Activated CD4-positive, alpha-beta T cell treated with anti-CD3 and anti-CD28 coated beads, Interleukin-10, Interleukin-2, amounts not matched to agents 100 ng/mL and 50 ng/mL, durations not matched to agents 16 hours and 8 hours (primary cell): ENCODE measurements at regions not wholly inside any gene's neighbourhood (a gene's known extent, or its start where the extent isn't known, plus 50 kb on each side); places are given as distances from the start of the nearest gene placed in this dataset.
"Not testable (repeated sequence)": the region's sequence is repeated elsewhere in the genome, so short reads cannot be mapped to it uniquely, and the experiment has no call there.

Experiments used
- DNase-seq: peaks from one replicate; pipeline ENCODE4 v3.0.0-alpha.2; 2020

DNA sequence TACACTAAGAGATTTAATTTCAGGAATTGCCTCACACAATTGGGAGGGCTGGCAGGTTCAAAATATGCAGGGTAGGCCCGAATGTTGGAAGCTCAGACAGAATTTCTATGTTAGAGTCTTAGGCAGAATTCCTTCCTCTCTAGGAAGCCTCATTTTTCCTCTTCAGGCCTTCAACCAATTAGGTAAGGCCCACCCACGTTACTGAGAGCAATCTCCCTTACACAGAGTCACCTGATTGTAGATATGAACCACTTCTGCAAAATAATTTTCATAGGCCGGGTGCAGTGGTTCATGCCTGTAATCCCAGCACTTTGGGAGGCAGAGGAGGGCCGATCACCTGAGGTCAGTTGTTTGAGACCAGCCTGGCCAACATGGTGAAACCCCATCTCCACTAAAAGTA, 50.2 kb upstream of the HIVEP1 start:
- DNase-seq = no peak

- no peak for DNase-seq
These were observed 51.0 kb upstream of the HIVEP1 start for GRCh38 chr6:11960909-11961779.

- DNase-seq = no peak
These were observed 55.3 kb upstream of the HIVEP1 start for GRCh38 chr6:11956781-11957180.

- no peak for DNase-seq
These were observed 58.5 kb upstream of the HIVEP1 start for GRCh38 chr6:11953641-11954040.

DNA sequence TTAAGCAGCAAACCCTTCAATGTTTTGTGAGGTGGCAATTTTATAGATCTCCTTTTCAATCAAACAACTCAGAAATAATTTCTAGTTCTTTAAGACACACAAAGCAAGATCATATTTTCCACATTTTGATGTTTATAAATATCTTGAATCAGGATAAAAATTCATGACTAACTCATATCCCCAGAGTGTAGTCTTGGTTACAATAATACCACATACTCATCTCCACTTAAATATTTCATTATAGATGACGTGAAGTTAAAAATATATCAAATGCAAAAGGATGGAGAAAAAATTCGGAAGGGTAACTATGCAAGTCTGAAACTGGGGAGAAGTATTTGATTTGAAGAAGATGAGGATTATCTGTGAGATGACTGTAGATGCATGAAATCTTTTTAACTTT, 59.8 kb upstream of the HIVEP1 start:
- no peak for DNase-seq

DNA sequence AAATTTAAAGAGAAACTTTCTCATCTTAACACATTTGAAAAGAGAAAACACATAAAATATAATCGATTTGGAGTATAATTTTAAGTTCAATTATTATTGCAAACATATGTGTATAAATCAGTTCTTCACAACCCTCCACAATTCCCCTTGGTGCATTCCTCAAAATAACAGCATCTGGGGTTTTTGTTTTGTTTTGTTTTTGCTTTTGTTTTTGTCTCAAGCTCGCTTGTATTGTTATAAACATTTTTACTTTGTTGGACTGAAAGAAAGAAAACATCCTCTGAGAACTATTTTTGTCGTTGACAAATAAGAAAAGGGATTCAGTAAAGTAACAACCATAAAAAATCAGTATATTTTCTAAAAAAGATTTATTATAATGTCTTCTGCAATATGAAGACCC, 60.2 kb upstream of the HIVEP1 start:
- no peak for DNase-seq

DNA sequence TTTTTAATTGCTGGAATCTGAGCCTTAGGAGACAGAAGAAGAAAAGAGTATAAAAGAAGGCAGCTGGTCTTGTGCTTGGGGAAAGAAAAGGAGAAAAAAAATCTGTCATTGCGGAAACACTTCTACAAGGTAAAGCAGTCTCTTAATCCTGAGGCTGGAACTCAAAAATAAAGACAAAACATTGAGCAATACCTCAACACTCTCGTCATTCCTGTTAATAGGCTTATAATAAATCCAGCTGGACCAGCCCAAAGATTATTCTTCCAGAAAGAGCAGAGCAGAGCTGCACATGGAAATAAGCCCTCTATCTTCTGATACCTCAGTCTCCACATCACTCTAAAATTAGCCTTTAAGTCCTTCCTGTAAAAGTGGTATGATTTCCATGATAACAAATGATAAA, 62.0 kb upstream of the HIVEP1 start:
- no peak for DNase-seq

- DNase-seq = no peak
These were observed 64.5 kb upstream of the HIVEP1 start for GRCh38 chr6:11947575-11947974.

GRCh38 chr6:11947063-11947462, 65.0 kb upstream of the HIVEP1 start:
- no peak for DNase-seq

GRCh38 chr6:11944111-11944510, 68.0 kb upstream of the HIVEP1 start:
- no peak for DNase-seq

DNA sequence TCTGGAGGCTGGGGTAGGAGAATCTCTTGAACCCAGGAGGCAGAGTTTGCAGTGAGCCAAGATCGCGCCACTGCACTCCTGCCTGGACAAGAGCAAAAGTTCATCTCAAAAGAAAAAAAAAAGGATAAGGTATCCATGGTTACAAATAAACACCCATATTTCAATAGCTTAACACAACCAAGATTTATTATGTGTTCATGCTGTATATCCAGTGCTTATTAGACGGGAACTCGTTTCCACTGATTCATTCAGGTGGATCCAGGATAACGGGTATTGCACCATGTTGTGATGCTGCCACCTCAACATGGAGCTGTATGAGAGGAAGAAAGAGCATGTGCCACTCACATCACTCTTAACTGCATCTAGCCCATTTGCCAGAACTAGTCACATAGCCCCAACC, 69.1 kb upstream of the HIVEP1 start:
- DNase-seq = no peak

DNA sequence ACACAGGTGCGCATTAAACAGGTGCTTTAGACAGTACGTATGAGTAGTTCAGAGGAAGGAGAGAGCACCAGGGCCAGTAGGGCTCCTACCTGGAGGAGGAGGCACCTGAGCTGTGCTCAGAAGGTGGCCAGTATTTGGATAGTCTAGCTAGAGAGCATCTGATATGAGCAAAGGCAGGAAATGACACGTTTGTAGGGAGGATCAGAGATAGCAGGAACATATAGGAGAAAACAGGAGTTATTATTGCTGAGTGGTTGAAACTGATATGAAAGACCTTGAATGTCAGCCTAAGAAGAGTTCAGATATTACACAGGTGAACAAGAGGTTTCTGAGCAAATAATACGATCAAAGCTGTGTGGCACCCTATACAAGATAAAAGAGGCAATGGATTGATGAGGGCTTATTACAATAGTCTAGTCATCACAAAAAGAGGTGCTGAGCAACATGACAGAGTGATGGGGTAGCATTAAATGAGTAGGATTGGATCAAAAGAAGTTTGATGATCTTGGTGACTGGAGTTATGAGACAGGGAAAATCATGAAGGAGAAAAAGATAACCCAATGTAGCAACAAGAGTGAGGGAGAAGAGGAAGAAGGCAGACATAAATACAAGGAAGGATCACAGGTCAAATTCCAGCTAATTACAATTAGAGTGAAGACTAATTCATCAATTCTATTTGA, 69.8 kb upstream of the HIVEP1 start:
- DNase-seq = no peak

GRCh38 chr6:11940532-11941166, 71.5 kb upstream of the HIVEP1 start:
- not testable (repeated sequence) for DNase-seq

GRCh38 chr6:11938285-11938890, 73.7 kb upstream of the HIVEP1 start:
- no peak for DNase-seq

DNA sequence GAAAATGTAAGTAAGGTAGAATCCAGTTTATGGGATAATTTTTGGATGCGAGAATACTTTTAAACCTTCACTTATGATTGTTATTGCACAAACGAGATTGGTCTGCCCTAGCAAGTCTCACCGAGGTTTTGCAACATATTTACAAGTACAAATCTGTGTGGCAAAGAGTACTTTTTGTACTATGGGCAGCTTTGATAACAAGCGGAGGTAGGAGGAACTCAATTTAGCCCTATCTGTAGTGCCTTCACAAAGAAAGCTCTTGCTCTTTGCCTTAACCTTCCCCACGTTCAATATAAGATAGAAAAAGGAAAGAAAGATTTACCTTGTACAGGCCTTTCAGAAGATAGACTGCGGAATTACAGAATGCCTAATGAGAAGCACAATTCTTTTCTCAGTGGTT, 77.5 kb upstream of the HIVEP1 start:
- no peak for DNase-seq

DNA sequence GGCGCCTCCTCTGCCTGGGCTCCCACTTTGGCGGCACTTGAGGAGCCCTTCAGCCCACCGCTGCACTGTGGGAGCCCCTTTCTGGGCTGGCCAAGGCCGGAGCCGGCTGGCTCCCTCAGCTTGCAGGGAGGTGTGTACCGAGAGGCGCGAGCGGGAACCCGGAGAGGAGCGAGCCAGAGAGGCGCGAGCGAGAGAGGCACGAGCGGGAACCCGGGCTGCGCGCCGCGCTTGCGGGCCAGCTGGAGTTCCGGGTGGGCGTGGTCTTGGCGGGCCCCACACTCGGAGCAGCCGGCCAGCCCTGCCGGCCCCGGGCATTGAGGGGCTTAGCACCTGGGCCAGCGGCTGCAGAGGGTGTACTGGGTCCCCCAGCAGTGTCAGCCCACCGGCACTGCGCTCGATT, 79.2 kb upstream of the HIVEP1 start:
- DNase-seq = not testable (repeated sequence)

GRCh38 chr6:11931296-11932035, 80.6 kb upstream of the HIVEP1 start:
- DNase-seq = no peak

GRCh38 chr6:11930834-11931233, 81.3 kb upstream of the HIVEP1 start:
- DNase-seq = not testable (repeated sequence)

GRCh38 chr6:11930240-11930639, 81.9 kb upstream of the HIVEP1 start:
- no peak for DNase-seq

- DNase-seq = no peak
These were observed 82.8 kb upstream of the HIVEP1 start for GRCh38 chr6:11929241-11929835.

GRCh38 chr6:11926594-11927407, 85.3 kb upstream of the HIVEP1 start:
- no peak for DNase-seq
